HG03354 (cell line): ENCODE measurements at regions not wholly inside any gene's neighbourhood (a gene's known extent, or its start where the extent isn't known, plus 50 kb on each side); places are given as distances from the start of the nearest gene placed in this dataset.
"Not testable (repeated sequence)": the region's sequence is repeated elsewhere in the genome, so short reads cannot be mapped to it uniquely, and the experiment has no call there.

Experiments used
- ATAC-seq: cut with Tn5 transposase; IDR thresholded peaks from one replicate; pipeline ENCODE4 v1.9.1; 2021; ENCODE audit warnings: mild to moderate bottlenecking; ENCODE audit not compliant: unreplicated experiment, poor library complexity, severe bottlenecking

DNA sequence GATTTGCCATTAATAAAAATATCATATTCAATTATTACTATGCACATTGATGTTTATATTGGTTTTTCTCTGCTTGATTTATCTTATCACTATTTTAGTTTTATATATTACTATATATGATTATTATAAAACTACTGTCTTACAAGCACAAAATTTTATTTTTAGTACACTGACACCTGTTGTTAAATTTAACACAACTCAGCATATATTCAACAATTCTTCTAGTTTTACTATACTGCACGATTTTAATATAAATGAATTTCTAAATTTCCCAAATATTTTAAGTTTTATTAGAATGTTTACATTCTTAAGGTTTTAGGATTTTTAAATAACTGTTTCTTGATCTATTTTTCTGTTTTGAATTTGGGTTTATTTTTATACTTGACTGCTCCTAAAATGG is 889.8 kb upstream of the GJE1 start:
- ATAC-seq: no peak

DNA sequence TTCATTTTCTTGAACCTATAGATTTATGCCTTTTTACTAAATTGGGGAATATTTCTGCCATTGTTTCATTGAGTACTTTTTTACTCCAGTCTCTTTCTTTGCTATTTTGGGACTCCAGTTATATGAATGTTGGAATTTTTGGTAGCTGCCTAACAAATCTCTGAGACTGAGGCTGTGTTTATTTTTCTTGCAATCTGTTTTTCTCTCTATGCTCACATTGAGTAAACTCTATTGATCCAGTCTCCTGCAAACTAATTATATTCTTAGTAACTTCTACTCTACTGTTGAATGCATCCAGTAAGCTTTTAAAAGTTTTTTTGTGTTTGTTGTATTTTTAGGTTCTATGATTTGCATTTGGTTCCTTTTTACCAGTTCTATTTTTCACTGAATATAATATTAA is 903.4 kb upstream of the GJE1 start:
- no peak for ATAC-seq

DNA sequence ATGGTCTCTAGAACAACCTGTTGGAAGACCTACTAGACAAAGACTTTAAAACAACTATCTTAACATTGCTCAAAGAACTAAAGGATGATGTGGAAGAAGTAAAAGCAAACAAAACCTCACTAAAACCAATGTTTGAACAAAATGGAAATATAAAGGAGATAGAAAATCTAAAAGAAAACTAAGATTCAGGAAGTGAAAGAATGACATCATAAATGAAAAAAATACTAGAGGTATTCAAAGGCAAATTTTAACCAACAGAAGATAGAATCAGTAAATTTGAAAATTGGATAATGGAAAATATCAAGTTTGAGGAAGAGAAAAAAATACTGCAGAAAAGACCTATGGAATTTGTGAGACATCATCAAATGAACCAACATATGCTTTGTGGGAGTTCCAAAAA is 914.1 kb upstream of the GJE1 start:
- ATAC-seq: no peak

DNA sequence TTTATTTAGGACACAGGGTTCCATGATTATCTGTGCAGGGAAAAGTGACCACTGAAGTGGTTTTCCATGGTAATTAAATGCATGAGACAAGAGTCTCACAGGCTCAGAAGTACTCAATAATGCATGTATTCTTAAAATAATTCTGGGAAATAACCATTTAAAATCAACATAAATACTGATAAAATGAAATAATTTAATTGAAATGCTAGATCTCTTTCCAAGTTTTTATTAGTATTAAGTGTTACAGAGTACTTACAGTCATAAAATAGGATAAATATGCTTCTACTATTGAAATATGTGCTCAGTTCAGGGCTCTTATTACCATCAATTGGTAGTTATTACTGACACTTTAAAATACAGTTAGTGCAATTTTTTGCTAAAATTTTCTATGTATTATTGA is 916.0 kb upstream of the GJE1 start:
- ATAC-seq: no peak

DNA sequence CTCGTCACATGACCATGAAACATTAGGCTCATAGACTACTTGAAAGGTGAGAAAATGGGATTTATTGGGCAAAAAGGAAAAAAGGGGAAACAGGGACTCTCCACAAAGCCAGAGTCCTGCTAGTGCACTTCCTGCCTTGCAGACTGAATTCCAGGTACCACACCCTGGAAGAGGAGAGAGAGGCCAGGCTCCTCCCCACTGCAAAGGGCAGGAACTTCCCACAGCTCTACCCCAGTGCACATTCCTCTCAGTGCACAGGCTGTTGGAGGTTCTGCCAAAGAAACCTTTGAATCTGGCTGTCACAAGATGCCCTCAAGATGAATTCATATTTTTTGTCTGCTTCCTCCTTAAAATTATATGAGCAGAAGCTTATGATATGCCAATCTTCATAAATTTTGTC is 920.4 kb upstream of the GJE1 start:
- ATAC-seq: no peak

DNA sequence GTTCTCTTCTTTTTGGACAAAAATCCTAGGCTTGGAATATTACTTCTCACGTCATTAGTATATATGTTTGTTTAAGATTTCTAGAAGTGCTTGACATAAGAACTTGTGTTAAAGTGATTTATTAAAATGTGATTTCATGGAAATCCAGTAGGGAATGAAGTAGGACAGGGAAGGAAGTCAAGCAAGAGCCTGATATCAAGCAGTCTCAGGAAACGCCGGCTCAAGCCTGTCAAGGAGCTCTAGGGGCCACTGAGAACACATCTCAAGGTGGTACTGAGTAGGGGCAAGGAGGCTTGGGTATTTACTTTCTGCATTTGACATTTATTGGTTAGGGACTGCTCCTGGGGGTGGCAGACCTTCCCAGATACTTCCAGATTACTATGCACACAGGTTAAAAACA is 920.9 kb upstream of the GJE1 start:
- ATAC-seq: no peak

DNA sequence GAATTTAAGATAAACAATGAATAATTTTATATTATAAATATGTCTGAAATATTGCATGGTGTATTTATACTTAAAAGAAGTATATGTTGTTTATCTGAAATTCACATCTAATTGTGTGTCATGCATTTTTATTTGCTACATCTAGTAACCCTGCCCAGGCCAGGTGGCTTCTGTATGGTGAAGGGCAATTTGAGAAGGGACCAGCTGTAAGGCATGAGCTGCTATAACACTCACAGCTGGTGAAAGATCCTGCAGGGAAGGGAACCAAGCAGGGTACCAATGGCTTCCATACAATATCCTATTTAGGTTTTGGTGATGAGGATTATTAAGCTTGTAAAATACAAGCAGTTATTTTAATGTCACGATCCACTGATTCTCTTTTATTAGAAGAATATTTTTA is 921.8 kb upstream of the GJE1 start:
- no peak for ATAC-seq

DNA sequence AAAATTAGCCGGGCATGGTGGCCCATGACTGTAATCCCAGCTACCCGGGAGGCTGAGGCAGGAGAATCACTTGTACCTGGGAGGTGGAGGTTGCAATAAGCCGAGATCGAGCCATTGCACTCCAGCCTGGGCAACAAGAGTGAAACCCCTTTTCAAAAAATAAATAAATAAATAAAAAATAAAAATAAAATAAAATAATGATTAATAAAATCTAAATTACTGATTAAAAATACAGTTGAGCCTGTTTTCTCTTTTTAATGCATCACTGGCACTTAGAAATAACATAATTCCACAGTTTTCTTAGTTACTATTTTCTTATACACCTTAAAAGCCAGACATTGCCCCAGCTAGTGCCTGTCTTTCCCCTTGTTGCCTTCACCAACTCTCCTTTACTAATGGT is 922.8 kb upstream of the GJE1 start:
- ATAC-seq: no peak

DNA sequence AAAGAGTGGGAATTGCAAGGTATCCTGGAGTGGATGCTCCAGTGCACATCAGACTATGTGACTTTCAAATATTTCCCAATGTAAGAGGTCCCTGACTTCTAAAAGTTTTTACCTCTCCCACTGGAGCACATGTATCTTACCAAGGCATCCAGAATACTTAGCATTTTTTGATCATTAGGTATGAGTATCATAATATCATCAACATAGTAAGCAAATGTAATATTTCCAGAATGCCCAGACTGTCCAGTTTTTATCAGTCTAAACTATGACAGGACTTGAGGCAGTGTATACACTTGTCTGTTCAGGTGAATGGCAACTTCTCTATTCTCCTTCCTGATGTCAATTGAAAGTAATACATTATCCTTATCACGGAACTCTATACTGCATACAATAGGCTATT is 924.6 kb upstream of the GJE1 start:
- no peak for ATAC-seq

DNA sequence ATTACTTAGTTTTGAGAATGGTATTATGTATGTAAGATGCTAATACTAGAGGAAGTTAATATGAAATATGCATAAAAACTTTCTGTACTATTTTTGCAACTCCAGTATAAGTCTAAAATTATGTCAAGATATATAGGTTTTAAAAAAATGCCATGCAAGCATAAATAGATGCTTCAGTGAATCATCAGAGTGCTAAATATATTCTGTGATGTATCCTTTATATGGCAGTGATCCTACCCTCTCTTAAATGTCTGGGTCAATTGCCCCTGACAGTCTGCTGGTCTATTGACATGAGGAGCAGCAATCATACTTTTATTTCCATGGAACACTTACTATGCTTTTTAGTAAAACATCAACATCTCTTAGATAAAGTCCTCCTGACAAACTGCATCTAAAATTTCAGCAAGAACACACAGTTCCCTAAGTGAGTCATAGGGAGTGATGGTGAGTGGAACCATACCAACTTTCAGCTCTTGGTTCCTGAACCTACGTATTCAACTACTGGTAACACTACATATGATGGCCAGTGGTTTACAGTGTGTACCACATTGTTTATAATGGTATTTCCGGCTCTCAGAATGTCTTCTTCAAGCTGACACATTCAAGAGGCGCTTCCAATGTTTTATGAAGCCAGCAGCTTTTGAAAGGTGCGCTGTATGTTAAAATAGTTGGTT is 928.7 kb upstream of the GJE1 start:
- no peak for ATAC-seq

DNA sequence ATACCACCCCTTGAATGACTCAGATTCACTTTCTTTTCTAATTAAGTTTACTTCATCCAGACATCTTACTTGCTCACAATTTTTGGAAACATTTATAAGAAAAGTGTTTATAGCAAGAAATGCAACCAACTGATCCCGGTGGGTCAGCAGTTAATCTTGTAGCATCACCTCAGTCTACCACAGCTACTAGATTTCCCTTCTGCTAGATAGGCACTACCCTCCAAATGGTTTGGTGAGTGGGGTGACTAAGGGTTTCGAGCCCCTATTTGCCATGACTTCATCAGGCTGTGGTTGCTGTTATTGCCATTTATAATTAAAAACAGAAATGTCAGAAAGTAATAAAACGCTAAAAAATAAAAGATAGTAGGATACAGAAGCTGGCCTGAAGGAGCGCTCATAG is 930.1 kb upstream of the GJE1 start:
- no peak for ATAC-seq

DNA sequence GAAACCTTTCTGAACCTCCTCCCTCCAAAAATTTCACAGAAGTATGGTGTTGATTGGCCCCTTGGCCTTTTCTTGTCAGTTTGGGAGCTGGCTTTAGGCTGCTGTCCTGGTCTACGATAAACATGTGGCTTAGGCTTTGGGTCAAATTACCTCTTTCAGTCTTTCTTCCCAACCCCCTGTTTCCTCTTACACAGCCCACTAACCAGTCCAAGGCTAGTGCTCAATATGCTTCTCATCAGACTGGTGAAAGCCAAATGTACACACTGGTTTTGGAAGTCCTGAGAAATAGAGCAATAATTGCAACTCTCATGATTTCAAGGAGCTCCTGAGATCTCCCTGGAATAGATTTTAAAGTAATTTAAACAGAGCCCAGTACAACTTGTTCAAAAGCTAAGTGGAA is 933.7 kb upstream of the GJE1 start:
- ATAC-seq: no peak

DNA sequence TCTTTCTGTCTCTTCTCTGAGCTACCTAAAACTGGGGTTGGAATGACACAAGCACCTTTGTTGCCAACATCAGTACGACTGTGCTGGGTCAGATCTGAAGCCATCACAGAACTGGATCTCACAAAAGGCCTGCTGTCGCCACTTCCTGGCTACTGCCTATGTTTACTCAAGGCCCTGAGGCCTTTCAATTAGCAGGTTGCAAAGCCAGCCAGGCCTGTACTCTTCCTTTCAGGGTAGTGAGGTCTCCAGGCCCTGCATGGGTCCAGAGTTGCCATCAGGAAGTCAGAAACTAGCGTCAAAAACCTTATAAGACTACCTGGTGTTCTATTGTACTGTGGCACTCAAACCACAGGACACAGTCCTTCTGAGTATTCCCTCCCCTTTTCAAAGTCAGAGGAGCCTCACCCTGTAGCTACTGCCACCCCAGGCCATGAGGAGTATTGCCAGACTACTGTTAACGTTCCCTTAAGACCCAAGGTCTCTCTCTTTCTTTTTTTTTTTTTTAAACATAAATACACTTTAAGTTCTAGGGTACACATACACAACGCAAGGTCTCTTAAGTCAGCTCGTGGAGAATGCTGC is 937.4 kb upstream of the GJE1 start:
- ATAC-seq: peak; percentile 51

DNA sequence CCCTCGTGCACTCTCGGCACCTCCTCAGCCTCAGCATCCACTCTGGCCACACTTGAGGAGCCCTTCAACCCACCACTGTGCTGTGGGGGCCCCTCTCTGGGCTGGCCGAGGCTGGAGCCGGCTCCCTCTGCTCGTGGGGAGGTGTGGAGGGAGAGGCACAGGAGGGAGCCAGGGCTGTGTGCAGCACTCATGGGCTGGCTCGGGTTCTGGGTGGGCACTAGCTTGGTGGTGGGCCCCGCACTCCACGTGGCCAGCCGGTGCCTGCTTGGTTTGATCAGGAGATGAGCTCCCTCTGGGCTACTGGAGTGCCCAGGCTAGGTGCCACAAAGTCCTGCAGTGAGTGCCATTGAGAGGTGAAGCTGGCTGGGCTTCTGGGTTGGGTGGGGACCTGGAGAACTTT is 949.4 kb upstream of the GJE1 start:
- no peak for ATAC-seq

DNA sequence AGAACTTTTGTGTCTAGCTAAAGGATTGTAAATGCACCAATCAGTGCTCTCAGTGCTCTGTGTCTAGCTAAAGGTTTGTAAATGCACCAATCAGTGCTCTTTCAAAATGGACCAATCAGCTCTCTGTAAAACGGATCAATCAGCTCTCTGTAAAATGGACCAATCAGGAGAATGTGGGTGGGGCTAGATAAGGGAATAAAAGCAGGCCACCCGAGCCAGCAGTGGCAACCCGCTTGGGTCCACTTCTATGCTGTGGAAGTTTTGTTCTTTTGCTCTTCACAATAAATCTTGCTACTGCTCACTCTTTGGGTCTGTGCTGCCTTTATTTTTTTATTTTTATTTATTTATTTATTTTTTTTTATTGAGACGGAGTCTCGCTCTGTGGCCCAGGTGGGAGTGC is 957.3 kb upstream of the GJE1 start:
- not testable (repeated sequence) for ATAC-seq

DNA sequence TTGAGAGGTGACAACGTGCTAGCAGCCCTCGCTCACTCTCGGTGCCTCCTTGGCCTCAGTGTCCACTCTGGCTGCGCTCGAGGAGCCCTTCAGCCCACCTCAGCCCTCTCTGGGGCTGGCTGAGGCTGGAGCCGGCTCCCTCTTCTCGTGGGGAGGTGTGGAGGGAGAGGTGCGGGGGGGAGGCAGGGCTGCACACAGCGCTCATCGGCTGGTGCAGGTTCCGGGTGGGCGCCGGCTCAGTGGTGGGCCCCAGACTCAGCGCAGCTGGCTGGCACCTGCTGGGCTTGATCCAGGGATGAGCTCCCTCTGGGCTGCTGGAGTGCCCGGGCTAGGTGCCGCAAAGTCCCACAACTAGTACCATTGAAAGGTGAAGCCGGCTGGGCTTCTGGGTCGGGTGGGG is 957.8 kb upstream of the GJE1 start:
- no peak for ATAC-seq

DNA sequence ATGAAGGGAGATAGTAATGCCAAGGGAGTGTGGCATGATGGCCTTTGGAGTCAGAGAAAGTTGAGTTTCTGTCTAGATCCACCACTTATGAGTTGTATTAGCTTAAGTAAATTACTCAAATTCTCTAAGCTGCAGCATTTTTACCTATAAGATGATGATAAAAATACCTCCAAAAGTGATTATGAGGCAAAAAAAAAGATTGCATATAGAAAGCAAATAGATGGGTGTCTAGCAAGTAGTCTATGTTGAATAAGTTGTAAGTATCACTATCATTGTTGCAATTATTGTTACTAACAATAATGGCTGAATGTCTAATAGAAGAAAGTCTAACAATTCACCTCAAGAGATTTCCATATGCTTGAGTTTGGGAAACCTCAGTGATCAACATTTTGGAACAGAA is 959.2 kb upstream of the GJE1 start:
- no peak for ATAC-seq

DNA sequence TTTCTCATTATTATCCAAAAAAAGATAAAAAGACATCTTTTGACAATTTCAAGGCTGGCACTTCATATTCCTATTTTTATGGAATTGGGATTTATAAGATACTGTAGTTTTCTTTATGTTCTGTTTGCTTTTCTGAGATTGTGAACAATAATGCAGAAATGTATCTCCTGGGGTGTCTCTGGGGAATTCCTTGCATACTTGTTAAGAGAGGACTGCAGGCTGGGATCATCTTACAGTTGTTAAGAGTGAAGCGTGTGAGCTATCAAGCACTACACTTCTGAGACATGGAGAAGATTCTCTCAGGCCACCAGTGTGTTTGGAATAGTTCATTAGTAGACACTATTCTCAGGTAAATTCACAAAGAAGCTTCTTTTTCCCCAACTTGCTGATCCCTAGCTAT is 963.3 kb upstream of the GJE1 start:
- no peak for ATAC-seq

DNA sequence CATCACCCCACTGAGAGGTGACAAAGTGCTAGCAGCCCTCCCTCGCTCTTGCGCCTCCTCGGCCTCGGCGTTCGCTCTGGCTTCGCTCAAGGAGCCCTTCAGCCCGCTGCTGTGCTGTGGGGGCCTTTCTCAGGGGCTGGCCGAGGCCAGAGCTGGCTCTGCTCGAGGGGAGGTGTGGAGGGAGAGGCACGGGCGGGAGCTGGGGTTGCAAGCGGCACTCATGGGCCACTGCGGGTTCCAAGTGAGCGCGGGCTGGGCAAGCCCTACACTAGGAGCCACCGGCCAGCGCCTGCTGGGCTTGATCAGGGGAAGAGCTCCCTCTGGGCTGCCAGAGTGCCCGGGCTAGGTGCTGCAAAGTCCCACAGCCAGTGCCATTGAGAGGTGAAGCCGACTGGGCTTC is 964.8 kb upstream of the GJE1 start:
- ATAC-seq: no peak

DNA sequence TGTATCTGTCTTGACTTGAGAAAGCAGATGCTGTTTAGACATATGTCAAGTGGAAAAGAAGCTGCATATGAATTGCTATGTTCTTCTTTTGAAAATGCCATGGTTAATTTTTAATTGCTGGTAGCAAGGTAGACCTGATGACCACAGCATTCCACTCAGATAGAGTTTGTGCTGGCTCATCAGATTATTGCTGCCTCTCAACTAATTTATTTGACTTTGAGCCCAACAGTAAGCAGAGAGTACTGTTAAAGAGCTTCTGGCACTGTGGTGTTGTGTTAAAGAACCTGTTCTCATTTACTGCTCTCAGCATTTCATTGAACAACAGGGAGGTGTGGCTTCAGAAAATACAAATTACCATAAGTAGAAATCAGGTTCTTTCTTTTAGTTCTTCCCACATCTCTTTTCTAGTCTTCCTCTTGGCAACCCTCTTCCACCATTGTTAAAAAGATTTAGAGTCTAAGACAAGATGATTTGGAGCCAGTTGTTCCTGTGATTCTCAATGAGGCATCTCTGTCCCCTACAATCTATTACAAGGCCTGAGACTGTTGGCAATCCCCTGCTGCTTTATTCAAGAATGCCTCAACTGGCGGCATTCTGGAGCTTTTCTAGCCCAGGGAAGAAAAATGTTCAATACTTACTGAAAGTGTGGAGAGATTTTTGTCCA is 967.6 kb upstream of the GJE1 start:
- no peak for ATAC-seq

DNA sequence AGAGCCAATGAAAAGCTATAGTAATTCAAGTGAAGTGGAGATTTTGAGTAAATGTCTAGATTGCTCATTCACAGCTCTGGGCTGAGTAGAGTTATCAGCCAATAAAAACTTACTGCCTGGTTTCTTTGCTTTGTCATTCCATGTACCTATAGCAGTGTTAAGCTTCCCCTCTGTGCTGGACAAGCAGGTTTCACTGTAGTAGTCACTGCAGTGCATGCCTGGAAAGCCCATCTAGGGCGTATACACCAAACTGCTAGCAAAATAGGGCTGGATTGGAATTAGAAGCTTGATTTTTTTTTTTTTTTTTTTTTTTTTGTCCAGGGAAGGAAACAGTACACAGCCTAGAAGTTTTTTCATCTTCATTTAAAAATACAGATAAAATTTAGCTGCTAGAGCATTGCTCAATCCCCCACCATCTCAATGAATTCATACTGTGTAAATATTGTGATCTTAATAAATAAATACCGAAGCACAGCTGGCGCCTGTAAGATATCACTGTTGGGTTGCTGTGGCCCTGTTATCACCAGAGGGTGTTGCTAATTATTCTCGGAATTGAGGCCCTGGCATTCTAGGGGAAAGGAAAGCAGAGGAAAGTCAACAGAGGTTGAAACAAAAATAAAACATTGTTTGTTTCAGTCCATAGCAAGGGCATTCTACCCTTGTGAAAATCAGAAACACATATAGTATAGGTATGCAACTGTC is 968.5 kb upstream of the GJE1 start:
- ATAC-seq: no peak
